Adrenal gland (tissue), 9 donors: ENCODE measurements at regions not wholly inside any gene's neighbourhood (a gene's known extent, or its start where the extent isn't known, plus 50 kb on each side); places are given as distances from the start of the nearest gene placed in this dataset.

ENCODE experiments used
- DNase-seq, 7 donors: peaks; one replicate each; pipeline ENCODE4 v3.0.0-alpha.2; 2019 to 2020
- H3K27ac ChIP-seq, 5 donors: fragments of 200-600 bp; sonication (generic) in 4 of 5; 1 replicate in 3 of 5; 2 replicates in 2 of 5; pipeline versions ENCODE4 v1.5.1 to v1.8.0; 2016 to 2020; ENCODE audit warnings: mild to moderate bottlenecking in 1 of 5
- H3K27me3 ChIP-seq: fragments of 200-600 bp; 2 replicates; pipeline ENCODE4 v1.8.0; 2021
- H3K36me3 ChIP-seq, 2 donors: fragments of 200-600 bp; replicated peaks in 1 of 2; 1 replicate in 1 of 2; 2 replicates in 1 of 2; pipeline versions ENCODE4 v1.5.1 to v1.8.0; 2018 to 2022
- H3K4me1 ChIP-seq, 2 donors: fragments of 200-600 bp; replicated peaks in 1 of 2; 1 replicate in 1 of 2; 2 replicates in 1 of 2; pipeline versions ENCODE4 v1.5.1 to v1.8.0; 2018 to 2021
- H3K4me3 ChIP-seq, 4 donors: fragments of 200-600 bp; sonication (generic) in 3 of 4; one replicate each; pipeline ENCODE4 v1.5.1; 2016 to 2018
- H3K9me3 ChIP-seq, 3 donors: fragments of 200-600 bp; sonication (generic) in 1 of 3; replicated peaks in 1 of 3; 1 replicate in 2 of 3; 2 replicates in 1 of 3; pipeline versions ENCODE4 v1.5.1 to v1.8.0; 2016 to 2021
- CTCF ChIP-seq, 6 experiments: fragments of 450-650 bp in 4 of 6; fragments of 200-600 bp in 2 of 6; sonication (generic) in 1 of 6; IDR thresholded peaks; 1 replicate in 5 of 6; 2 replicates in 1 of 6; pipeline versions ENCODE4 v1.5.1 to v1.8.0; 2016 to 2021; ENCODE audit warnings: antibody characterized with exemption in 6 of 6, mild to moderate bottlenecking in 2 of 6, moderate library complexity in 1 of 6
- POLR2A ChIP-seq, 2 donors: fragments of 450-650 bp; IDR thresholded peaks; one replicate each; pipeline ENCODE4 v1.6.1; 2017; ENCODE audit warnings: antibody characterized with exemption in 2 of 2, mild to moderate bottlenecking in 2 of 2, moderate library complexity in 1 of 2
- WGBS, 4 donors: extraction: QIAGEN DNeasy Blood & Tissue Kit in 2 of 4; methylation state at CpG; one replicate each; pipeline versions ENCODE4 v1.1.5 to v1.1.7; 2013 to 2017; 5-methylcytosine and 5-hydroxymethylcytosine counted together
- intact Hi-C, 2 donors: fragments of 100-400 bp; cut with DNase I; formaldehyde crosslinking; loops; one replicate each; pipeline versions ENCODE4 v1.14.1 to v1.15.0; 2022 to 2023
- donor health status: healthy with polysubstance abuse.
- donor health status: Bipolar disorder and iron deficiency.
- donor health status: DM: yes; HTN: yes; CAD: no.
- donor health status: DM: no; HTN: no; CAD: no.
- donor health status: DM: no; HTN: no; CAD: no.

GRCh38 chr4:91826186-91826585, 477.6 kb upstream of the GRID2 start:
- WGBS, 4 donors: 76 to 92% (median 81%) methylated on average over 2 of the region's 2 CpGs
- H3K4me3 ChIP-seq: no peak overlapping the region
- intact Hi-C loops: no loop called here
- no peaks in the 10 kb centered on the region for H3K36me3 ChIP-seq
- peaks cover 0 to 5% (median 4%) of the 10 kb centered on the region in 3 donors for H3K9me3 ChIP-seq
- no peaks in the 10 kb centered on the region for H3K4me1 ChIP-seq
- H3K27ac ChIP-seq: no peak overlapping the region
- no peak for DNase-seq
- no peaks in the 10 kb centered on the region for H3K27me3 ChIP-seq
- TF ChIP-seq POLR2A (IDR thresholded peaks at IDR 0.05) (no peak), CTCF (IDR thresholded peaks at IDR 0.05) (no peak)

- no peak for DNase-seq
- Histone ChIP-seq H3K36me3 (no peaks in the 10 kb centered on the region), H3K4me3 (no peak overlapping the region), H3K27me3 (no peaks in the 10 kb centered on the region), H3K9me3 (peaks cover 0 to 5% (median 4%) of the 10 kb centered on the region in 3 donors), H3K4me1 (no peaks in the 10 kb centered on the region), H3K27ac (no peak overlapping the region)
- intact Hi-C loops: no loop called here
- TF ChIP-seq CTCF (IDR thresholded peaks at IDR 0.05) (no peak), POLR2A (IDR thresholded peaks at IDR 0.05) (no peak)
Observed at GRCh38 chr4:91827914-91828313, 475.9 kb upstream of the GRID2 start.

- Histone ChIP-seq H3K27me3 (no peaks in the 10 kb centered on the region), H3K36me3 (no peaks in the 10 kb centered on the region), H3K9me3 (peaks cover 0 to 5% (median 4%) of the 10 kb centered on the region in 3 donors), H3K4me3 (no peak overlapping the region), H3K4me1 (no peaks in the 10 kb centered on the region), H3K27ac (no peak overlapping the region)
- WGBS, 4 donors: 93 to 100% (median 95%) methylated on average over 1 of the region's 1 CpG
- DNase-seq: no peak
- intact Hi-C loops: no loop called here
- TF ChIP-seq CTCF (IDR thresholded peaks at IDR 0.05) (no peak), POLR2A (IDR thresholded peaks at IDR 0.05) (no peak)
Observed at GRCh38 chr4:91829531-91829930, 474.2 kb upstream of the GRID2 start.

- H3K9me3 ChIP-seq: peaks cover 0 to 5% (median 0%) of the 10 kb centered on the region in 3 donors
- DNase-seq: no peak
- intact Hi-C loops: no loop called here
- H3K27me3 ChIP-seq: no peaks in the 10 kb centered on the region
- TF ChIP-seq POLR2A (IDR thresholded peaks at IDR 0.05) (no peak), CTCF (IDR thresholded peaks at IDR 0.05) (no peak)
- H3K4me1 ChIP-seq: no peaks in the 10 kb centered on the region
- no peak overlapping the region for H3K27ac ChIP-seq
- no peaks in the 10 kb centered on the region for H3K36me3 ChIP-seq
- H3K4me3 ChIP-seq: no peak overlapping the region
- 90 to 96% (median 90%) methylated on average over 4 of the region's 4 CpGs for WGBS, 4 donors
Observed at GRCh38 chr4:91830681-91831395, 472.9 kb upstream of the GRID2 start.
